ENCODE measurements at regions not wholly inside any gene's neighbourhood (a gene's known extent, or its start where the extent isn't known, plus 50 kb on each side); places are given as distances from the start of the nearest gene placed in this dataset.

DNA sequence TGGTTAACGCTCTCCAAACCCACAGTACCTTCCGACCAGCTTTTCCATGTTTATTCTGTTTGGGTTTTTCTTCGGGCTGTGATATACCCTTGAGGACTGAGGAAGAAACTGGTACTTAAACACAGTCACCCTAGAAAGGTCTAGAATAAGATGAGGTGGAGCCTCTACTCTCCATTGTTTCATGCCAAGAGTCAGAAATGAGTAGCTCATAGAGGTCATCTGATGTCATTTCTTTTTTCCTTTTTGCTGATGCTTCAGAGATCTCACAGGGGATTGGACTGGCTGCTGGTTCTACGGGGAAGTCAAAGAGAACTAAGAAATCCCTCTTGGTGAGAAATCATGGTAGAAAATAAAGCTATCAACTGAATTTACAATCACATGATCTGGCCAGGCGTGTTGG, 538.2 kb upstream of the TMEM132C start:
- no peak overlapping the region for H3K27ac ChIP-seq
- peaks cover 0 to 9% (median 0%) of the 10 kb centered on the region in 12 donors for H3K9me3 ChIP-seq
- ATAC-seq (no peak), DNase-seq (no peak)
- TF ChIP-seq, protein P1, sequence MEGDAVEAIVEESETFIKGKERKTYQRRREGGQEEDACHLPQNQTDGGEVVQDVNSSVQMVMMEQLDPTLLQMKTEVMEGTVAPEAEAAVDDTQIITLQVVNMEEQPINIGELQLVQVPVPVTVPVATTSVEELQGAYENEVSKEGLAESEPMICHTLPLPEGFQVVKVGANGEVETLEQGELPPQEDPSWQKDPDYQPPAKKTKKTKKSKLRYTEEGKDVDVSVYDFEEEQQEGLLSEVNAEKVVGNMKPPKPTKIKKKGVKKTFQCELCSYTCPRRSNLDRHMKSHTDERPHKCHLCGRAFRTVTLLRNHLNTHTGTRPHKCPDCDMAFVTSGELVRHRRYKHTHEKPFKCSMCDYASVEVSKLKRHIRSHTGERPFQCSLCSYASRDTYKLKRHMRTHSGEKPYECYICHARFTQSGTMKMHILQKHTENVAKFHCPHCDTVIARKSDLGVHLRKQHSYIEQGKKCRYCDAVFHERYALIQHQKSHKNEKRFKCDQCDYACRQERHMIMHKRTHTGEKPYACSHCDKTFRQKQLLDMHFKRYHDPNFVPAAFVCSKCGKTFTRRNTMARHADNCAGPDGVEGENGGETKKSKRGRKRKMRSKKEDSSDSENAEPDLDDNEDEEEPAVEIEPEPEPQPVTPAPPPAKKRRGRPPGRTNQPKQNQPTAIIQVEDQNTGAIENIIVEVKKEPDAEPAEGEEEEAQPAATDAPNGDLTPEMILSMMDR (IDR thresholded peaks at IDR 0.05), result no peak
- TF ChIP-seq POLR2A (IDR thresholded peaks at IDR 0.05), result no peak
- peaks cover 0 to 4% (median 0%) of the 10 kb centered on the region in 9 donors for H3K27me3 ChIP-seq
- H3K36me3 ChIP-seq, result no peaks in the 10 kb centered on the region
- 84 to 87% (median 86%) methylated on average over 5 of the region's 5 CpGs for WGBS, 4 donors
- H3K4me3 ChIP-seq, result no peak overlapping the region
- no peaks in the 10 kb centered on the region for H3K4me1 ChIP-seq
- intact Hi-C loops (cut with DNase I), result no loop called here

DNA sequence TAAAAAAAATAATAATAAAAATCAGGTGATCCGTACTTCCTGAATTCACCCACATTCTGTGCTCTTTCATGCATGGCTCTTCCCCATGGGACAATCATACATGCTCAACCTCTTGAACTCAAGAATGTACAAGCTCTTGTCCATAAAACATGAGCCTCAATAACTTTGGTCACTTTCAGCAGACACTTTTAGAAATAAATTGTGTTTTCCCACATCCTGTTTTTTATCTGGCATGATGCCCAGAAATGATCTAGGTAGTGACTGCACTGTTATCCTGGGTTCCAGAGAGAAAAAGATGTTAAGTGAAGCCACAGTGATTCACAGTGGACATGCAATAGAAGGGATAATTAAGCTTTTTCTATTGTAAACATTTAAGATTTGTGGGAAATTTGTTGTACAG, 537.6 kb upstream of the TMEM132C start:
- TF ChIP-seq POLR2A (IDR thresholded peaks at IDR 0.05), result no peak
- TF ChIP-seq, protein P1 (IDR thresholded peaks at IDR 0.05), result no peak
- WGBS, 4 donors, result 56 to 74% (median 70%) methylated on average over 1 of the region's 1 CpG
- Histone ChIP-seq H3K27me3 (peaks cover 0 to 4% (median 0%) of the 10 kb centered on the region in 9 donors), H3K27ac (no peak overlapping the region), H3K4me3 (no peak overlapping the region), H3K4me1 (no peaks in the 10 kb centered on the region), H3K9me3 (peaks cover 0 to 9% (median 0%) of the 10 kb centered on the region in 12 donors), H3K36me3 (no peaks in the 10 kb centered on the region)
- DNase-seq (no peak), ATAC-seq (no peak)
- intact Hi-C loops (cut with DNase I), result no loop called here

DNA sequence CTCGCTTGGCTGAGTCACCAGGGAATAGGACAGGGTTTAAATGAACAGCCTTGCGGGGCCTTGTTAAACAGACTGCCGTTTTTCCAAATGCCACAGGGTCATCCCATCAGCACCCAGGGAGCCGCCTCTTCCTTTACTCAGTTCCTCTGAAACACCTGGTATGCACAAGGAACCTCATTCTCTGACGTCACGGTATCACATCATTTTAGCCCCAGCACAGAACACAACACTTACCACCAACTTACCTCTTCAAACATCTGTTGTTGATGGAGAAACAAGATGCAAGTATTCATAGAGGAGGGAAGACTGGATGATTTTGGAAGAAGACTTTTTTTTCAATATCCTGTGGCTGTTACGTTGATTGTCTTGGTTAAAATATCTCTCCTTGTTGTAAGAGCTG, 535.3 kb upstream of the TMEM132C start:
- ATAC-seq, result no peak
- 60 to 65% (median 63%) methylated on average over 7 of the region's 7 CpGs for WGBS, 4 donors

DNA sequence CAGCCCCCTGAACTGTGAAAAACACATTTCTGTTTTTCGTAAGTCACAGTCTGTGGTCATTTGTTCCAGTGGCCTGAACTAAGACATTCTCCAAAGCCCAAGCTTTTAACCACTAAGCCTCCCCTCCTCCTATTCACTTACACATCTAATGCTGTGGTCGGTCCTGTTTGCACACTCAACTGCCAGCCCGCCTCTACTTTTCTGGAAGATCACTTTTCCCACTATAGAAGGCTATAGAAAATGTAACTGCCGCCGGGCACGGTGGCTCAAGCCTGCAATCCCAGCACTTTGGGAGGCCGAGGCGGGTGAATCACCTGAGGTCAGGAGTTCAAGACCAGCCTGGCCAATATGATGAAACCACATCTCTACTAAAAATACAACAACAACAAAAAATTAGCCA, 524.7 kb upstream of the TMEM132C start:
- Histone ChIP-seq H3K4me3 (no peak overlapping the region), H3K36me3 (no peaks in the 10 kb centered on the region), H3K27me3 (no peaks in the 10 kb centered on the region), H3K9me3 (no peaks in the 10 kb centered on the region), H3K4me1 (no peaks in the 10 kb centered on the region), H3K27ac (no peak overlapping the region)
- intact Hi-C loops (cut with DNase I), result no loop called here
- TF ChIP-seq, protein P1 (IDR thresholded peaks at IDR 0.05), result no peak
- no peak for TF ChIP-seq POLR2A (IDR thresholded peaks at IDR 0.05)
- DNase-seq (no peak), ATAC-seq (no peak)
- WGBS, 4 donors, result 89 to 93% (median 91%) methylated on average over 8 of the region's 8 CpGs

More for the DNA sequence above, 535.3 kb upstream of the TMEM132C start:
- Histone ChIP-seq H3K4me3 (no peak overlapping the region), H3K36me3 (no peaks in the 10 kb centered on the region), H3K27ac (no peak overlapping the region), H3K27me3 (peaks cover 0 to 4% (median 0%) of the 10 kb centered on the region in 9 donors), H3K9me3 (peaks cover 0 to 9% (median 0%) of the 10 kb centered on the region in 12 donors), H3K4me1 (no peaks in the 10 kb centered on the region)
- no peak for DNase-seq
- intact Hi-C loops (cut with DNase I), result no loop called here
- TF ChIP-seq, protein P1 (IDR thresholded peaks at IDR 0.05), result no peak
- no peak for TF ChIP-seq POLR2A (IDR thresholded peaks at IDR 0.05)

All from heart left ventricle (tissue), 16 donors.